Effector memory CD8-positive, alpha-beta T cell (primary cell): ENCODE measurements at regions not wholly inside any gene's neighbourhood (a gene's known extent, or its start where the extent isn't known, plus 50 kb on each side); places are given as distances from the start of the nearest gene placed in this dataset.
"Not testable (repeated sequence)": the region's sequence is repeated elsewhere in the genome, so short reads cannot be mapped to it uniquely, and the experiment has no call there.

Experiments used
- ATAC-seq: fragments of 150-1000 bp; cut with Tn5 transposase; replicated peaks from 2 replicates; pipeline ENCODE4 v1.10.0; 2021; ENCODE audit warnings: mild to moderate bottlenecking, moderate library complexity
- DNase-seq, 3 experiments: peaks; one replicate each; pipeline ENCODE4 v3.0.0; 2021
- H3K27ac Mint-ChIP-seq, 2 donors: one replicate each; pipeline ENCODE4 v1.8.0; 2022; ENCODE audit warnings: mild to moderate bottlenecking in 2 of 2, mixed read lengths in 2 of 2, moderate library complexity in 2 of 2
- H3K27me3 Mint-ChIP-seq, 2 donors: one replicate each; pipeline ENCODE4 v1.8.0; 2022; ENCODE audit warnings: mixed read lengths in 2 of 2
- H3K36me3 Mint-ChIP-seq: one replicate; pipeline ENCODE4 v1.8.0; 2022; ENCODE audit warnings: mild to moderate bottlenecking, moderate library complexity, mixed read lengths; ENCODE audit not compliant: insufficient read depth
- H3K4me1 Mint-ChIP-seq, 2 donors: one replicate each; pipeline ENCODE4 v1.8.0; 2022; ENCODE audit warnings: low read depth in 2 of 2, mixed read lengths in 2 of 2
- H3K4me3 Mint-ChIP-seq, 2 donors: one replicate each; pipeline ENCODE4 v1.8.0; 2022; ENCODE audit warnings: mild to moderate bottlenecking in 2 of 2, mixed read lengths in 2 of 2, moderate library complexity in 2 of 2
- H3K9me3 Mint-ChIP-seq, 2 donors: one replicate each; pipeline ENCODE4 v1.8.0; 2022; ENCODE audit warnings: mixed read lengths in 2 of 2

DNA sequence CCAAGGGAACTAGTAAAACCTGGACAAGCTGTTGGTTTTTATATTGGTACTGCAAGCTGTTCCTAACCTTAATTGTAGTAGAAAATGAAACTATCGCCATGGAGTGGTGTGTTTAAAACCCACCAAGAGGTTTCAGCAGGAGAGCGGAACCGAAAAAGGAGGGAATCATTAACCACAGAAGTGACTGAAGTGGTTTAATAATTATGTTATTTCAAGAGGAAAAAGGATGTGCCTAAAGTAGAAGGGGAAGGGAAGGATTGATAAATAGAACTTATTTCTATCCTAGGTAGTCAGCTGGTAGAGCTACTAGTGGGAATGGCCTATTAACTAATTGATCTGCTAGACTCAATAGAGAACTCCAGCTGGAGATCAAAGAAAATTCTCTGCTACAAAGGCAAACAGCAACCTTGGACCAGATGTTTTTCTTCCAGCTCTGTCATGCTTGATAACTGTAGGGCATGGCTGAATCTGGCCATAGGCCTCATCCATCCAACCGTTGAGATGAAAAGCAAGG, 91.8 kb downstream of the BAMBI start:
- Mint-ChIP-seq H3K4me3 (no peak overlapping the region), H3K27ac (no peak overlapping the region), H3K9me3 (peaks cover 0 to 1% of the 10 kb centered on the region in 2 donors), H3K36me3 (no peaks in the 10 kb centered on the region), H3K27me3 (peaks cover 29 to 36% of the 10 kb centered on the region in 2 donors), H3K4me1 (no peaks in the 10 kb centered on the region)
- no peak for DNase-seq
- no peak for ATAC-seq

DNA sequence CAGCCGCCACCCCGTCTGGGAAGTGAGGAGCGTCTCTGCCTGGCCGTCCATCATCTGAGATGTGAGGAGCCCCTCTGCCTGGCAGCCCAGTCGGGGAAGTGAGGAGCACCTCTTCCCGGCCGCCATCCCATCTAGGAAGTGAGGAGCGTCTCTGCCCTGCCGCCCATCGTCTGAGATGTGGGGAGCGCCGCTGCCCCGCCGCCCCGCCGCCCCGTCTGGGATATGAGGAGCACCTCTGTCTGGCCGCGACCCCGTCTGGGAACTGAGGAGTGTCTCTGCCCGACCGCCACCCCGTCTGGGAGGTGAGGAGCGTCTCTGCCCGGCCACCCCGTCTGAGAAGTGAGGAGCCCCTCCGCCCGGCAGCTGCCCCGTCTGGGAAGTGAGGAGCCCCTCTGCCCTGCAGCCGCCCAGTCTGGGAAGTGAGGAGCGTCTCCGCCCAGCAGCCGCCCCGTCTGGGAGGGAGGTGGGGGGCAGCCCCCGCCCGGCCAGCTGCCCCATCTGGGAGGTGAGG, 94.3 kb downstream of the BAMBI start:
- not testable (repeated sequence) for DNase-seq, ATAC-seq, H3K4me1 Mint-ChIP-seq, H3K4me3 Mint-ChIP-seq, H3K36me3 Mint-ChIP-seq, H3K27ac Mint-ChIP-seq, H3K9me3 Mint-ChIP-seq
- peaks cover 17 to 22% of the 10 kb centered on the region in 2 donors for H3K27me3 Mint-ChIP-seq

DNA sequence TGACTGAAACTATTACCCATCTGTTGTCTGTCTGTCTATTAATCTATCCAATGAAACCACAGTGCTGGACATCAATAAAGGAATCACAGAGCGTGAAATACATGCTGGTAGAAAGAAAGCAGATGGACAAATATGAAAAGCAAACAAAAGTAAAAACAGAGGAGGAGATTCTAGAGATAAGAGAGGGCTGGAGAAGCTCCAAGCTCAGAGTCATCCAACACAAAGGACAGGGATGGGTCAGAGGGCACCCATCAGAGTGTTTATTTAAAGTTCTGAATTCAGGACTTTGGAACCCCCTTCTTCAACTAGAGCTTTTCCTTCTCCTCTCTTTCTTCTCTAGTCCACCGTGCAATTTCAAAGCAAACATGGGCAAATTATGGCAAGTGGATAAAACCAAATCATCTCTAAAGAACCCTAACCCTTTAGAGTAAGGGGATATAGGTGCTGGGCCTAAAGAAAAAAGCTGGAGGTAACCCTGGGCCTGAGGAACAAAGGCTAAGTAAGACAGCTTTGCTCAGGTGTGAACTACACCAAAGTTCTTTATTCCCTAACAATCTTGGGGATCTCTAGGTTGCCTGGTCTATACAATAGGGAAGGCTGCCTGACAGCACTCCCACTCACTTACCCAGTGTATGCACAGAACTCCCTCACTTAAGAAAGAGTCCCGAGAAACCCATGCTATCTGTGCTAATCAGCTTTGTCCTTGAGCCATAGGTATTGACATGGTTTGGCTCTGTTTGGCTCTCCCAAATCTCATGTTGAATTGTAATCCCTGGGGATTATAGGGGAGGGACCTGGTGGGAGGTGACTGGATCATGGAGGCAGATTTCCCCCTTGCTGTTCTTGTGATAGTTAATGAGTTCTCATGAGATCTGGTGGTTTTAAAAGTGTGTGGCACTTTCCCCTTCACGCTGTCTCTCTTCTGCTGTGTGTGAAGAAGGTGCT, 97.0 kb downstream of the BAMBI start:
- Mint-ChIP-seq H3K9me3 (peaks cover 0 to 1% of the 10 kb centered on the region in 2 donors), H3K27me3 (peaks cover 0 to 5% of the 10 kb centered on the region in 2 donors), H3K27ac (no peak overlapping the region), H3K36me3 (no peaks in the 10 kb centered on the region), H3K4me3 (no peak overlapping the region), H3K4me1 (no peaks in the 10 kb centered on the region)
- ATAC-seq (no peak), DNase-seq (no peak)

DNA sequence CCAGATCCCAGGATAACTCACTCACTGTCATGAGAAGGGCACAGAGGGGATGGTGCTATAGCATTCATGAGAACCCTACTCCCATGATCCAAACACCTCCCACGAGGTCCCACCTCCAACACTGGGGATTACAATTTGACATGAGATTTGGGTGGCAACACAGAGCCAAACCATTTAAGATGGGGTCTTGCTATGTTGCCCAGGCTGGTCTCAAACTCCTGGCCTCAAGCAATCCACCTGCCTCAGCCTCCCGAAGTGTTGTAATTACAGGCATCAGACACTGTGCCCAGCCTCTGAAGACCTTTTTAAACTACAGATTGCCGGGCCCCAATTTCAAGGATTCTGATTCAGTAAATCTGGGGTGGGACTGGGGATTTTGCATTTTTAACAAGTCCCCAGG, 98.5 kb downstream of the BAMBI start:
- Mint-ChIP-seq H3K4me1 (no peaks in the 10 kb centered on the region), H3K9me3 (peaks cover 0 to 1% of the 10 kb centered on the region in 2 donors), H3K36me3 (no peaks in the 10 kb centered on the region), H3K27me3 (peaks cover 0 to 5% of the 10 kb centered on the region in 2 donors), H3K27ac (no peak overlapping the region), H3K4me3 (no peak overlapping the region)
- DNase-seq: no peak
- ATAC-seq: no peak

DNA sequence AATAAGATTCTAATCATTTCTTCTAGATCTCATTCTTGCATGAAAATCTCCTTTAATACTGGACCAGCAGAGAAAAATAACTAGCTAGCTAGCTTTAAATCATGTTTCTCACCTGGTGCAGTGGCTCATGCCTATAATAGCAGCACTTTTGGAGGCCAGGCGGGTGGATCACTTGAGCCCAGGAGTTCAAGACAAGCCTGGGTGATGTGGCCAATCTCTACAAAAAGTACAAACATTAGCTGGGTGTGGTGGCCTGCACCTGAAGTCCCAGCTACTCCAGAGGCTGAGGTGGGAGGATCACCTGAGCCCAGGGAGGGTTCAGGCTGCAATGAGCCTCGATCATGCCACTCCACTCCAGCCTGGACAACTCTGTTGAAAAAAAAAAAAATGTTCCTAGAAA, 99.2 kb downstream of the BAMBI start:
- no peaks in the 10 kb centered on the region for H3K4me1 Mint-ChIP-seq
- H3K27me3 Mint-ChIP-seq: peaks cover 0 to 5% of the 10 kb centered on the region in 2 donors
- no peak overlapping the region for H3K27ac Mint-ChIP-seq
- peaks cover 0 to 1% of the 10 kb centered on the region in 2 donors for H3K9me3 Mint-ChIP-seq
- H3K4me3 Mint-ChIP-seq: no peak overlapping the region
- no peak for ATAC-seq
- H3K36me3 Mint-ChIP-seq: no peaks in the 10 kb centered on the region
- DNase-seq: no peak

DNA sequence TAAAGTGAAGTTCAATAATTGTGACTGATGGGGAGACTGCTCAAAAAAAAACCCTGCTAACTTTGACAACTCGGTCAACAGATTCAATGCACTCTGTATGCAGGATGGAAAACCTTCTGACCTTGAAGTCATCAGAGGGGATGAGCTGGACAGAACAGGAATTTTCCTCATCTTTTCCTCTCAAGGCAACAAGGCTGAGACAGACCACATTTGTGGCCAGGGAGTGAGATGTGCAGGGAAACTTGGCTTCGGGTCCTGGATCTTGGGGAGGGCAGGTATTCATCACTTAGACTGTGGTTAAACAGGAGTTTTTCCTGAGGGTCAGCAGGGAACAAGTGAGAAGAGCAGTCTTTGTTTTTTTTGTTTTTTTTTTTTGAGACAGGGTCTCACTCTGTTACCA, 100.6 kb downstream of the BAMBI start:
- peaks cover 0 to 5% of the 10 kb centered on the region in 2 donors for H3K27me3 Mint-ChIP-seq
- ATAC-seq (no peak), DNase-seq (no peak)
- no peak overlapping the region for H3K27ac Mint-ChIP-seq
- peaks cover 0 to 1% of the 10 kb centered on the region in 2 donors for H3K9me3 Mint-ChIP-seq
- H3K4me3 Mint-ChIP-seq: no peak overlapping the region
- H3K4me1 Mint-ChIP-seq: no peaks in the 10 kb centered on the region
- H3K36me3 Mint-ChIP-seq: no peaks in the 10 kb centered on the region

DNA sequence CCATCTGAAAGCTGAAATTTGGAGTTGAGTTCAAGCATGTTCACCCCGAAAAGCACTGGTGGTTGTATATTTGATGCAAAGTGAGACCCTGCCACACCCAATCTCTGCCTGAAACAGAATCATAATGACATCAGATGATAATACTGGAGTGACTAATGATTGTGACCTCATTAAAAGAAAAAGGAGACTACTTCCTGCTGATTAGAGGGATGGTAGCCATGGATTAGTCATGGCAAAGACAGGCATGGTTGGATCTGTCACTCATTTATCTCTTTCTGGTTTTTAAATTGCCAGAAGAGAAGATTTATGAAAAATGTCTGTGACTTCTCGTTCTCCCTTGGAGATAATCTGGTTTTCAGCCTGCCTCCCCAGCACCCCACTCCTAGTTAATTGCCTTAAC, 101.2 kb downstream of the BAMBI start:
- Mint-ChIP-seq H3K4me1 (no peaks in the 10 kb centered on the region), H3K4me3 (no peak overlapping the region), H3K36me3 (no peaks in the 10 kb centered on the region), H3K27me3 (peaks cover 0 to 1% of the 10 kb centered on the region in 2 donors), H3K9me3 (no peaks in the 10 kb centered on the region), H3K27ac (no peak overlapping the region)
- ATAC-seq (no peak), DNase-seq (no peak)

DNA sequence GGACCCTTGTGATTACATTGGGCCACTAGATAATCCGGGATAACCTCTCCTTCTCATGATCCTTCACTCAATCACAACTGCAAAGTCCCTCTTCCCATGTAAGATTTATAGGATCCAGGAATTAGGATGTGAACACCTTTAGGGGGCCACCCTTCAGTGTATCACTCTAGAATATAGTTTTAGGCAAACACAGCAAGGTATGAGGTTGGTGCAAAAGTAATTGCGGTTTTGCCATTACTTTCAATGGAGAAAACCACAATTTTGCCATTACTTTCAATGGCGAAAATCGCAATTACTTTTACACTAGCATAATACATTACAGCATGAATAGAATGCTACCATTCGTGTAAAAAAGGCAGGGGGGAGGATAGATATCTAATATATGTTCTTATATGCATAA, 104.0 kb downstream of the BAMBI start:
- no peak for DNase-seq
- Mint-ChIP-seq H3K9me3 (no peaks in the 10 kb centered on the region), H3K27ac (no peak overlapping the region), H3K27me3 (peaks cover 0 to 18% of the 10 kb centered on the region in 2 donors), H3K4me3 (no peak overlapping the region), H3K4me1 (no peaks in the 10 kb centered on the region), H3K36me3 (no peaks in the 10 kb centered on the region)
- ATAC-seq: no peak

DNA sequence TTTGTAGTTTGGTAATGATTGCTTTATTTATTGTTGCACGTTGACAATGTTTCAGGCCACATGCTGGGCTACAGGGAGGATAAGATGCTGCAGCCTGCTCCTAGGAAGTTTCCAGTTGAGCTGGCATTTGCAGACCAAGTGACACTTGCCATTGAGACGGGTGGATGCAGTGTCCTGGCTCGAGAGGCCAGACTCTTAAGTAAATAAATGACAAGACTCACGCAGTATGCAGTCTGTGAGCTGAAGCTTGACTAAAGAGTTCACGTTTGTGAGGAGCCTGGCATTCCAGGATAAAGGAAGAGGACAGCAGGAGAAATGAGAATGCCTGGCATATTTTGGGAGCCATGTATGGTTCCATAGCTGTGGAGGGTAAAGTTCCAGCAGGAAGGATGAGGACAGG, 105.8 kb downstream of the BAMBI start:
- H3K4me3 Mint-ChIP-seq: no peak overlapping the region
- ATAC-seq: no peak
- H3K9me3 Mint-ChIP-seq: no peaks in the 10 kb centered on the region
- no peak for DNase-seq
- no peaks in the 10 kb centered on the region for H3K36me3 Mint-ChIP-seq
- H3K27me3 Mint-ChIP-seq: peaks cover under 1 to 30% of the 10 kb centered on the region in 2 donors
- no peaks in the 10 kb centered on the region for H3K4me1 Mint-ChIP-seq
- no peak overlapping the region for H3K27ac Mint-ChIP-seq

DNA sequence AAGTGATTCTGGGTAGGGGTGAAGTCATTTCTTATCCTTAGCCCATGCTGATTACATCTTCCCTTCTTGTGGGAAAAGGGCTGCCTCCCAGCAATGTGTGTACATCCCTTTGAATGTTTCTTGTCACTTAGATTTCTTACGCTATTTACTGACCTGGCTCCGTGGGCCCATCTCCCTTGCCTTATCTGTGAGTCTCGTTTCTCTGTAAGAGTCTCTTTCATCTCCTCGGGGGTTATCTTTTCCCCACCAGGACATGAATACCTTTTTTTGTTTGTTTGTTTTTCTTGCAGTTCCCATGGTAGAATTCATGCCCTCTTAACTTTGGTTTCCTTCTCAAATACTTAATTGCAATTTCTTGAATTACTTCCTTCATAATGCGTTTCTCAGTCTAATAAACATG, 107.7 kb downstream of the BAMBI start:
- Mint-ChIP-seq H3K9me3 (no peaks in the 10 kb centered on the region), H3K4me3 (no peak overlapping the region), H3K27me3 (peaks cover 15 to 50% of the 10 kb centered on the region in 2 donors), H3K4me1 (no peaks in the 10 kb centered on the region), H3K27ac (no peak overlapping the region), H3K36me3 (no peaks in the 10 kb centered on the region)
- no peak for DNase-seq
- ATAC-seq: no peak

DNA sequence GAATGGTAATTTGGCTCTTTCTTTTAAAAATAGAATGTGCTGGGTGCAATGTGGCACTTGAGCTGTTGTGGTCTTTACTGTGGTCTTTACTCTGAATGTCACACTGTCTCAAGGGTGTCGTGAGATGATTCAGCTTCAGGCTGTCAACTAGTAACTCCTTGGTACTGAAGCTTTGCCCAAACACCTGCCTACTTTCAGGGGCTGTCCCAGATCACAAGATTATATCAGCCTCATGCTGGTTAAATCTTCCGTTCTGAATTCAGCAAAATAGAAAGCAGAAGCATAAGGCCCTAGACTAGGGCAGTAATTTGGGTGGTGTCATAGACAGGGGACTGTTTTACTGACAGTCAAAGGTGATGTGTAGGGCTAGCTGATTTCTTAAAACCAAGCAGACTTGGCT, 110.9 kb downstream of the BAMBI start:
- Mint-ChIP-seq H3K27me3 (peaks cover 25 to 75% of the 10 kb centered on the region in 2 donors), H3K36me3 (no peaks in the 10 kb centered on the region), H3K27ac (no peak overlapping the region), H3K4me1 (no peaks in the 10 kb centered on the region), H3K9me3 (no peaks in the 10 kb centered on the region), H3K4me3 (no peak overlapping the region)
- ATAC-seq (no peak), DNase-seq (no peak)

DNA sequence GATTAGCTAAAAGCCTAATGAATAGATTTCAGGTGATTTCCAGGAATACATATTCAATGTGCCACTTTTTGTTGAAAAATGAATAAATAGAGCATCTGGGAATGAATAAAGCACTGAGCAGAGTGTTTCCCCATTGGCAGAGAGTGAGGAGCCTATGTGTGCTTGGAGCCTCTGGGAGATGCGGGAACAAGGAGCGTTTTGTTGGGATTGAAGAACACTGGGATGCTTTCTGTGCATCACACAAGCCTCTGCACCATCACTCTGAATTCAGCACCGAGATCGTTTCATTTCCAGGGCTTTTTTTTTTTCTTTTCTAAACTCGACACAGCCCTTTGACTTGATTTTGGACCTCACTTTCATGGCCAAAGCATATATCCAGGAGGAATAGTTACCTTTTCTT, 111.4 kb downstream of the BAMBI start:
- DNase-seq: no peak
- Mint-ChIP-seq H3K36me3 (no peaks in the 10 kb centered on the region), H3K27ac (no peak overlapping the region)

DNA sequence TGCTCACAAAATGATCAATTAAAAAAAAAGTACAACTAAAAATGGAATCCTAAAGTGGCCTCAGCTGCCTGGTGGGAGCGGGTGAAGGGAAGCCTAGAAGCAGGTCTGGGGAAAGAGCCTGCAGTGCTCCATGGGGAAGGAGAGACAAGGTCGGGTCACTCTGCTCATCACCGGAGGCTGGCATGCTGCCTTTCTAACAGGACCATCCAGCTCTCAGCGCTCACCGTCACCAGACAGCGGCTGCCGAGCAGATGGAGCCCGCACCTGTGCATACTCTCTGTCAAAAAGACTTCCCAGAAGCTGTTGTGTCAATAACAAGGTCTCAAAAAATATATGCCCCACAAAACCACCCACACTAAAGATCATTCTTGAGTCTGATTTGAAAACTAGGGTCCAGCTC, 112.8 kb downstream of the BAMBI start:
- Mint-ChIP-seq H3K27me3 (peaks cover 25 to 68% of the 10 kb centered on the region in 2 donors), H3K36me3 (no peaks in the 10 kb centered on the region)
- no peak for ATAC-seq

More for the DNA sequence above, 111.4 kb downstream of the BAMBI start:
- H3K27me3 Mint-ChIP-seq: peaks cover 25 to 75% of the 10 kb centered on the region in 2 donors
- H3K4me1 Mint-ChIP-seq: no peaks in the 10 kb centered on the region
- H3K9me3 Mint-ChIP-seq: no peaks in the 10 kb centered on the region
- ATAC-seq: no peak
- no peak overlapping the region for H3K4me3 Mint-ChIP-seq

DNA sequence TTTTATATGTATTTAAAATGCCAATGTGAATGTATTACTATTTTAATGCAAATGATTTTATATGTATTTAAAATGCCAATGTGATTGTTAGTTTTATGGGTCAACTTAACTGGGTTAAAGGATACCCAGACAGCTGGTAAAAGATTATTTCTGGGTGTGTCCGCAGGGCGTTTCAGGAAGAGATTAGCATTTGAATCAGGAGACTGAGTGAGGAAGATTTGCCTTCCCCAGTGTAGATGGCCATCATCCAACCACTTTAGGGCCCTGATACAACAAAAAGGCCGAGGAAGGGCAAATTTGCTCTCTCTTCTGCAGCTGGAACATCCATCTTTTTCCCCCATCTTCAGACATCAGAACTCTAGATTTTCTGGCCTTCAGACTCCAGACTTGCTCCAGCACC, 116.2 kb downstream of the BAMBI start:
- no peak for ATAC-seq
- Mint-ChIP-seq H3K27ac (no peak overlapping the region), H3K4me1 (no peaks in the 10 kb centered on the region), H3K36me3 (no peaks in the 10 kb centered on the region), H3K9me3 (no peaks in the 10 kb centered on the region), H3K4me3 (no peak overlapping the region), H3K27me3 (peaks cover 21 to 41% of the 10 kb centered on the region in 2 donors)
- no peak for DNase-seq

More for the DNA sequence above, 112.8 kb downstream of the BAMBI start:
- no peaks in the 10 kb centered on the region for H3K4me1 Mint-ChIP-seq
- no peak overlapping the region for H3K4me3 Mint-ChIP-seq
- H3K9me3 Mint-ChIP-seq: no peaks in the 10 kb centered on the region
- no peak overlapping the region for H3K27ac Mint-ChIP-seq
- DNase-seq: no peak
